PFSK-1 (cell line): ENCODE measurements at regions not wholly inside any gene's neighbourhood (a gene's known extent, or its start where the extent isn't known, plus 50 kb on each side); places are given as distances from the start of the nearest gene placed in this dataset.

Source experiments
- POLR2AphosphoS5 ChIP-seq: IDR thresholded peaks from 2 replicates; pipeline ENCODE4 v1.6.1; 2012; ENCODE audit warnings: low read depth, mild to moderate bottlenecking, control low read depth, low read length, moderate library complexity
- SIN3A ChIP-seq: IDR thresholded peaks from 2 replicates; pipeline ENCODE4 v1.6.1; 2012; ENCODE audit warnings: mild to moderate bottlenecking, low read length, moderate library complexity, borderline replicate concordance; ENCODE audit not compliant: insufficient read depth
- TF ChIP-seq, protein P1 (sequence below), 2 experiments: IDR thresholded peaks; 2 replicates each; pipeline versions ENCODE4 v1.6.1 to v1.8.0; 2011 to 2012; ENCODE audit warnings: low read depth in 2 of 2, low read length in 2 of 2, control low read depth in 1 of 2, inconsistent platforms in 1 of 2, mild to moderate bottlenecking in 1 of 2, moderate library complexity in 1 of 2; ENCODE audit not compliant: insufficient read depth in 1 of 2

DNA sequence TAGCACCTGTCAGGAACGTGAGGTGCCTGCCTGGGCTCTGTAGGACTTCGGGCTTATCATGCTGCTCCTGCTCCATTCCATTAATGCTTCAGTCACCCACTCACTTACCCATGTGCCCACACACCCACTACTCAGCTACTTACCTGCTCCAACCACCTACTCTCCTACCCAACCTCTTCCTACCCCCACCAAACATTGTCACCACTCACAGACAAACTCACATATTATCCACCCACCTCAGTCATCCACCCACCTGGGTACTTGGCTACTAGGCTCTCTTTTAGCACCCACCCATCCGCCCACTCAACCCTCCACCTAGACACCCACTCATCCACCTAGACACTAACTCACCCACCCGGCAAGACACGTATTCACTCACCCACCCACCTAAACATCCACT, 724.7 kb upstream of the RAB6C start:
- TF ChIP-seq POLR2AphosphoS5 (no peak), SIN3A (no peak)
- TF ChIP-seq, protein P1, sequence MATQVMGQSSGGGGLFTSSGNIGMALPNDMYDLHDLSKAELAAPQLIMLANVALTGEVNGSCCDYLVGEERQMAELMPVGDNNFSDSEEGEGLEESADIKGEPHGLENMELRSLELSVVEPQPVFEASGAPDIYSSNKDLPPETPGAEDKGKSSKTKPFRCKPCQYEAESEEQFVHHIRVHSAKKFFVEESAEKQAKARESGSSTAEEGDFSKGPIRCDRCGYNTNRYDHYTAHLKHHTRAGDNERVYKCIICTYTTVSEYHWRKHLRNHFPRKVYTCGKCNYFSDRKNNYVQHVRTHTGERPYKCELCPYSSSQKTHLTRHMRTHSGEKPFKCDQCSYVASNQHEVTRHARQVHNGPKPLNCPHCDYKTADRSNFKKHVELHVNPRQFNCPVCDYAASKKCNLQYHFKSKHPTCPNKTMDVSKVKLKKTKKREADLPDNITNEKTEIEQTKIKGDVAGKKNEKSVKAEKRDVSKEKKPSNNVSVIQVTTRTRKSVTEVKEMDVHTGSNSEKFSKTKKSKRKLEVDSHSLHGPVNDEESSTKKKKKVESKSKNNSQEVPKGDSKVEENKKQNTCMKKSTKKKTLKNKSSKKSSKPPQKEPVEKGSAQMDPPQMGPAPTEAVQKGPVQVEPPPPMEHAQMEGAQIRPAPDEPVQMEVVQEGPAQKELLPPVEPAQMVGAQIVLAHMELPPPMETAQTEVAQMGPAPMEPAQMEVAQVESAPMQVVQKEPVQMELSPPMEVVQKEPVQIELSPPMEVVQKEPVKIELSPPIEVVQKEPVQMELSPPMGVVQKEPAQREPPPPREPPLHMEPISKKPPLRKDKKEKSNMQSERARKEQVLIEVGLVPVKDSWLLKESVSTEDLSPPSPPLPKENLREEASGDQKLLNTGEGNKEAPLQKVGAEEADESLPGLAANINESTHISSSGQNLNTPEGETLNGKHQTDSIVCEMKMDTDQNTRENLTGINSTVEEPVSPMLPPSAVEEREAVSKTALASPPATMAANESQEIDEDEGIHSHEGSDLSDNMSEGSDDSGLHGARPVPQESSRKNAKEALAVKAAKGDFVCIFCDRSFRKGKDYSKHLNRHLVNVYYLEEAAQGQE (IDR thresholded peaks at IDR 0.05; ENCODE audit: insufficient read depth in 1 of 2, low read depth in 2 of 2, low read length in 2 of 2) = no peak
